Esophagus squamous epithelium (tissue), 5 donors: ENCODE measurements at regions not wholly inside any gene's neighbourhood (a gene's known extent, or its start where the extent isn't known, plus 50 kb on each side); places are given as distances from the start of the nearest gene placed in this dataset.

Experiments
- DNase-seq: peaks from one replicate; lab custom pipeline; 2025; lab: John Stamatoyannopoulos, UW
- H3K27ac ChIP-seq, 4 donors: fragments of 200-600 bp; sonication (generic); one replicate each; pipeline ENCODE4 v1.5.1; 2016 to 2019; ENCODE audit warnings: mild to moderate bottlenecking in 1 of 4
- H3K27me3 ChIP-seq, 4 donors: fragments of 200-600 bp; sonication (generic); 1 replicate in 3 of 4; 2 replicates in 1 of 4; pipeline versions ENCODE4 v1.5.1 to v1.6.0; 2017 to 2021; ENCODE audit warnings: antibody characterized with exemption in 1 of 4
- H3K36me3 ChIP-seq, 3 donors: fragments of 200-600 bp; sonication (generic); one replicate each; pipeline ENCODE4 v1.5.1; 2016 to 2019
- H3K4me1 ChIP-seq, 3 donors: fragments of 200-600 bp; sonication (generic); one replicate each; pipeline ENCODE4 v1.5.1; 2017 to 2019
- H3K4me3 ChIP-seq, 4 donors: fragments of 200-600 bp; sonication (generic); 1 replicate in 3 of 4; 2 replicates in 1 of 4; pipeline ENCODE4 v1.5.1; 2016 to 2019; ENCODE audit warnings: mild to moderate bottlenecking in 2 of 4, moderate library complexity in 1 of 4
- H3K9me3 ChIP-seq, 3 donors: fragments of 200-600 bp; sonication (generic); one replicate each; pipeline ENCODE4 v1.5.1; 2016 to 2019
- CTCF ChIP-seq, 6 experiments: fragments of 450-650 bp in 4 of 6; fragments of 200-600 bp in 2 of 6; sonication (generic) in 2 of 6; IDR thresholded peaks; one replicate each; pipeline ENCODE4 v1.5.1; 2016 to 2019; ENCODE audit warnings: antibody characterized with exemption in 6 of 6, mild to moderate bottlenecking in 4 of 6, moderate library complexity in 4 of 6
- POLR2A ChIP-seq, 4 donors: fragments of 450-650 bp; IDR thresholded peaks; one replicate each; pipeline ENCODE4 v1.6.1; 2017; ENCODE audit warnings: antibody characterized with exemption in 4 of 4, mild to moderate bottlenecking in 4 of 4, moderate library complexity in 3 of 4
- WGBS, 2 donors: methylation state at CpG; one replicate each; pipeline ENCODE4 v1.1.5; 2018; 5-methylcytosine and 5-hydroxymethylcytosine counted together
- intact Hi-C: fragments of 100-400 bp; cut with DNase I; formaldehyde crosslinking; loops from one replicate; pipeline ENCODE4 v1.15.0; 2022
- donor health status: DM: yes; HTN: yes; CAD: no.

GRCh38 chr16:59597269-59597668, 863.2 kb upstream of the GOT2 start:
- H3K36me3 ChIP-seq: no peaks in the 10 kb centered on the region

GRCh38 chr16:59596693-59597092, 862.6 kb upstream of the GOT2 start:
- TF ChIP-seq POLR2A (IDR thresholded peaks at IDR 0.05) (no peak), CTCF (IDR thresholded peaks at IDR 0.05) (no peak)
- no peak overlapping the region for H3K27ac ChIP-seq
- H3K4me1 ChIP-seq: no peaks in the 10 kb centered on the region
- no peaks in the 10 kb centered on the region for H3K36me3 ChIP-seq
- H3K27me3 ChIP-seq: no peaks in the 10 kb centered on the region
- no peak for DNase-seq
- intact Hi-C loops: no loop called here
- no peaks in the 10 kb centered on the region for H3K9me3 ChIP-seq
- H3K4me3 ChIP-seq: no peak overlapping the region
- WGBS, 2 donors: 76 to 79% methylated on average over 4 of the region's 4 CpGs

More at GRCh38 chr16:59597269-59597668, 863.2 kb upstream of the GOT2 start:
- Histone ChIP-seq H3K27me3 (no peaks in the 10 kb centered on the region), H3K4me3 (no peak overlapping the region), H3K27ac (no peak overlapping the region), H3K4me1 (no peaks in the 10 kb centered on the region), H3K9me3 (no peaks in the 10 kb centered on the region)
- TF ChIP-seq CTCF (IDR thresholded peaks at IDR 0.05) (no peak), POLR2A (IDR thresholded peaks at IDR 0.05) (no peak)
- intact Hi-C loops: no loop called here
- WGBS, 2 donors: 81 to 82% methylated on average over 7 of the region's 7 CpGs
- DNase-seq: no peak

GRCh38 chr16:59593194-59593661, 859.1 kb upstream of the GOT2 start:
- TF ChIP-seq CTCF (IDR thresholded peaks at IDR 0.05): no peak
- TF ChIP-seq POLR2A (IDR thresholded peaks at IDR 0.05): no peak
- H3K4me1 ChIP-seq: no peaks in the 10 kb centered on the region
- no peaks in the 10 kb centered on the region for H3K36me3 ChIP-seq
- no peak overlapping the region for H3K4me3 ChIP-seq
- H3K9me3 ChIP-seq: no peaks in the 10 kb centered on the region
- H3K27me3 ChIP-seq: no peaks in the 10 kb centered on the region
- DNase-seq: no peak
- intact Hi-C loops: no loop called here
- H3K27ac ChIP-seq: no peak overlapping the region
- 26 to 32% methylated on average over 2 of the region's 2 CpGs for WGBS, 2 donors

GRCh38 chr16:59591480-59591879, 857.4 kb upstream of the GOT2 start:
- Histone ChIP-seq H3K36me3 (no peaks in the 10 kb centered on the region), H3K27me3 (no peaks in the 10 kb centered on the region), H3K27ac (no peak overlapping the region), H3K4me1 (no peaks in the 10 kb centered on the region), H3K9me3 (no peaks in the 10 kb centered on the region), H3K4me3 (no peak overlapping the region)
- intact Hi-C loops: no loop called here
- TF ChIP-seq CTCF (IDR thresholded peaks at IDR 0.05) (no peak), POLR2A (IDR thresholded peaks at IDR 0.05) (no peak)
- DNase-seq: no peak
- 50 to 80% methylated on average over 1 of the region's 1 CpG for WGBS, 2 donors

- H3K36me3 ChIP-seq: no peaks in the 10 kb centered on the region
- WGBS, 2 donors: 80 to 89% methylated on average over 4 of the region's 4 CpGs
- no peak overlapping the region for H3K27ac ChIP-seq
- no peak overlapping the region for H3K4me3 ChIP-seq
- TF ChIP-seq CTCF (IDR thresholded peaks at IDR 0.05): no peak
- TF ChIP-seq POLR2A (IDR thresholded peaks at IDR 0.05): no peak
- no peaks in the 10 kb centered on the region for H3K4me1 ChIP-seq
- H3K9me3 ChIP-seq: no peaks in the 10 kb centered on the region
- no peak for DNase-seq
- H3K27me3 ChIP-seq: no peaks in the 10 kb centered on the region
- intact Hi-C loops: no loop called here
Observed at GRCh38 chr16:59590845-59591244, 856.7 kb upstream of the GOT2 start.
